ENCODE measurements at regions not wholly inside any gene's neighbourhood (a gene's known extent, or its start where the extent isn't known, plus 50 kb on each side); places are given as distances from the start of the nearest gene placed in this dataset.

DNA sequence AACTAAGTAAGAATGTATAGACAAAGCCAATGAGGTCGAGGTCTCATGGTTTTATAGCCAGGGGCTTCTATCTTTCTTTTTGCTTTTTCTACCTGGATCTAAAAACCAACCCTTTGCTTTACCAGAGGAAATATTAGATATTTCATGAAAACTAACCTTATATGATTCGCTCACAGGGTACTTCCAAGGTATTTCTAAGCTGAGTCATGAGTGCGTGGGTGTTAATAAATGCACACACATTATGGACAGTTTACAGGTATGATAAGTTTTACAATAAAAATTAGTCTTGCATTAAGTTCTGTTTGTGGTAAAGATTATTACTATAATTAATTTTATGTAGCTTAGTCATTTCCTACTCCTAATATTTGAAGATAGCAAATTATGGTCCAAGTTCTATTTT, 217.2 kb downstream of the CHRM3 start:
- DNase-seq: no peak

DNA sequence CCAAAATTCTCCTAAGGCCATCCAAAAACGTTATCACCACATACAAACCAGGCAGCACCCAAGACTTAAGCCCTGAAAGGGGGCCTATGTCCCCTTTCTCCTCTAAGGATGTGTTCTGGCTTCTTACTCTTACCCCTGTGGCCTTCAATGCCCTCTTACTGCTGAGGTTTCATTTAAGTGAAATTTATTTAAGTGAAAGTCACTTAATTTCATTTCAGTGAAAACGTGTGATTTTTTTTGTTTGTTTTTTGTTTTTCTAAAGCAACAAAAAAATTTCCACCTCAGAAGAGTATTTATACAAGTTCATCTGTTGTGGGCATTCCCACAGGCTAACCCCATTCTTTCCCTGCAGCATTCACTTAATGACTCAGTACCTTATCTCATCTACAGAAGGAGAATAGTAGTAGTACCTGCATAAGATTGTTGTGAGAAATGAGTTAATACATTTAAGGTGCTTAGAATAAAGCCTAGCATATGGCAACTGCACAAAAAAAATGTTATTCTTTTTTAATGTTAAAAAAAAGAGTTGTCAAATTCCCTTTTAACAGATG, 220.6 kb downstream of the CHRM3 start:
- no peak for DNase-seq

DNA sequence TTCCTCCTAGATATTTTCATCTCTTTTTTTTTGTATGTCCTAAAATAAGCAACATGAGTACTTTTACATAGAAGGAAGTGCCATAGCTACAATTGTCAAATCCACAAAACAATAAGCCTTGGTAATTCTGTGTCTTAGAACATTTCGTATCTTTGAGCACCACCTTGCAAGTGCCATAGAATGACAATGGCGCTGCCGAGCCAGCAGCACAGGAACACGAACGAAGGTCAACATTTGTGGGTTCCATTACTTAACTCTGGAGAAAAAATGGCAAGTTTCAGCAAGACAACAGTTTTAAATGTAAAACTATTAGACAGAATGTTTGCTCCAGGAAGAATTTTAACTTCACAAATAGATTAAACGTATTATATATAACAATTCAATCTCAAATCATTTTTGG, 222.1 kb downstream of the CHRM3 start:
- no peak for DNase-seq

DNA sequence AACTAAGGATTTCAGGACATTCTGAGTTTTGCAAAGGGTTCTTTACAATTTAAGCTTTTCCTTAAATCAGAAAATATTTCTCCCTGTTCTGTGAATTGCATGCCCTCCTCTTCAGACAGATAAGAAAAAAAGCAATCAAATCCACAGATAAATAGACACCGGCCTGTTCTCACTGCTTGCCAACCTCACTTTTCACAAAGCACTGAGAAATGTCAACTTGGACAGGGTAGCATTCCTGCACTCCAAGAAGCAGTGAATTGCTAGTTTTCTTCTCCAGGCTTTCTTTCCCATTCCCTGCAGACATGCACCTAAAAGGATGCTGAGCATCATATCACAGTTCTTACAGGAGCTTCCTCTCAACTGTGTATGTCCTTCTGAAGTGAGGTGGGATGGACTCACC, 226.0 kb downstream of the CHRM3 start:
- no peak for DNase-seq

DNA sequence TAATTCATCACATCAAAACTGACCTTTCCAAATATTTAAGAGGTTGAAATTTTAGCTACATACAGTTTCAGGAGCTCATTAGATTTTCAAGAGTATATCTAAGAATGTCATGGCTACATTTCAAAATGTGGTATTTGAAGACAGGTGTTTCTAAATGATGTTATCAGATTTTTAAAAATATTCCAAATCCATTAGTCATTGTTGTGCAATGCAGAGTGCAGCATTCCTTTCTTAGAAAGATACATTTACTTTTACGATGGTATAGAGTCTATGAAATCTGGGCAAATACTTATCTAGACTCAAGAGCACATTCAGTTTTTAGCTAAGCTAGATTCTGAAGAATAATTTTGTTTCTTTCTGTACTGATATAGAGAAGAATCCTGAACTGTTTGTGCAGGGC, 230.3 kb downstream of the CHRM3 start:
- DNase-seq: no peak

DNA sequence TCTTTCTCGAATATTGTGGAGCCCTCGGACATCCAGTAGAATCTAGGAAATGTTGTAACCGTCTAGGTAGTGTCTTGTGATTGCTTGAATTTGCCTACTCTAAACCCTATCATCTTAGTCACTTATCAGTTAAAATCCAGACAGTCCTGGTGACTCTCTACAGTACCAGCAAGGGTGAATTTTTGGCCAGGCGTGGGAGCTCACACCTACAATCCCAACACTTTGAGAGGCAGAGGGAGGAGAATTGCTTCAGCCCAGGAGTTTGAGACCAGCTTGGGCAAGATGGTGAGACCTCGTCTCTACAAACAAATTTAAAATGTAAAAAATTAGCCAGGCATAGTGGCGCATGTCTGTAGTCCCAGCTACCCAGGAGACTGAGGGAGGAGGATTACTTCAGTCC, 230.9 kb downstream of the CHRM3 start:
- no peak for DNase-seq

DNA sequence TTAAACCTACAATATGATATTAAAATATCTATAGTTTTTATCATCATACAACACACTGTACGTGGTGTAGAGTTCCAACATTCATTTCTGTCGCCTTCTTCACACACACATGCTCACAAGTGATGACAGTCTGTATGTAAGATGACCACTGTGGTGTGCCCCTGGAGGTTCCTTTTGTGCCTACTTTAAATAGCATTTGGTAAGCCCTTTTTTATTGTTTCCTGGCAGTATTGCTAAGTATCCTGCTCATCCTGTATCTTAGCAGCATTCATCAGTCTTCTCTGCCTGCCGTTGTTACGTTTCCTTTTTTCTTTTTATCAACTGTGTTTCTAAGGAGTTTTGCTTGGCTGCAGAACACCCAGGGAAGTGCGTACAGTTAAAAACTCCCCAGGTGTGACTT, 231.4 kb downstream of the CHRM3 start:
- DNase-seq: no peak

DNA sequence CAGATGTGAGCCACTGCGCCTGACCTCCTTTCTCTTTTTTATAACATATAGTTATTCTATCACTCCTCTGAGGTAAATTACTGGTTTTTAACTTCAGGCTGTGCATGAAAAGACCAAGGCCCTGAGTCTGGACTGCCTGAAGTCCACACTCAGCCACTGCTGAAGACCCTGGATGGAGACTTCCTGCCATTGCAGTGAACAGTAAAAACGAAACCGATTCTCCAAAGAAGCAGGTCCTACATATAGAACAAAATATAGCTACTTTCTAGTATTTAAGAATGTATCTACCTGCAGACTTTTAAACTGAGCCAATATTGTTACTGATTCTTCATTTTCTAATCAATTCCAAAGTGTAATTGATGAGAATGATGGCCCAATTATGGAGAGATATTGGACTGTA, 232.8 kb downstream of the CHRM3 start:
- no peak for DNase-seq

DNA sequence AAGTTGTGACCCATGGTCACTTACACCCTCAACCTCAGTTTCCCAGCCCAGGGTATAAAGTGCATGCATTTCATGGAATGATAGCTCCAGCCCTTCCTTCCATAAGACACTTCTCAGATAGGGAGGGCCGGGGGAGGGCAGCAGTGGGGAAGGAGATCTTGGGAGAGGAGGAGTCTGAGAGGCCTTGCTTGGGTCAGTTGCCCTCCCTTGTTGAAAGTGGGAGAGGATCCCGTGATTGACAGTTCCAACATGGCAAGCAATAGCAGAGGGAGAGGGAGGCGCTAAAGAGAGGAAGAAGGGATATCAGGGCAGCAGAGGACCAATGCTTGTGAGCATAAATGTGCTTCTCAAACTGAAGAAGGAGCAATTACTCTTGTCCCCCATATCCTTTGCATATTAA, 244.4 kb downstream of the CHRM3 start:
- DNase-seq: no peak

DNA sequence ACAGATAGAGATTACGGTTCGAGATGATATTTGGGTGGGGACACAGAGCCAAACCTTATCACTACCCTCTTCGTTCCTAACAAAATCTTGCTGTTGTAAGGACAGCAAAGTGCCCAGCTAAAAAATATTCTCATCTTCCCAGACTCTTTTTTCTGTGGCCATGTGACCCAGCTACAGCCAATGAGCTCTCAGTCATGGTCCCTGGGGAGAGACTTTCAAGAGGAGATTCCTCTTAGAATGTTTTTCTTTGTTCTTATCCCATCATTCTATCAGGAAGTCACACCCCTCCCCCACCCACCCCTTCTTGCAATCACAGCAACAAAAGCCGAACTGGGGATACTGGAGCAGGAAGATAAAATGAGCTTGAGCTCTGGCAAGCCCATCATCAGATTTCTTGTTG, 247.1 kb downstream of the CHRM3 start:
- DNase-seq: no peak

DNA sequence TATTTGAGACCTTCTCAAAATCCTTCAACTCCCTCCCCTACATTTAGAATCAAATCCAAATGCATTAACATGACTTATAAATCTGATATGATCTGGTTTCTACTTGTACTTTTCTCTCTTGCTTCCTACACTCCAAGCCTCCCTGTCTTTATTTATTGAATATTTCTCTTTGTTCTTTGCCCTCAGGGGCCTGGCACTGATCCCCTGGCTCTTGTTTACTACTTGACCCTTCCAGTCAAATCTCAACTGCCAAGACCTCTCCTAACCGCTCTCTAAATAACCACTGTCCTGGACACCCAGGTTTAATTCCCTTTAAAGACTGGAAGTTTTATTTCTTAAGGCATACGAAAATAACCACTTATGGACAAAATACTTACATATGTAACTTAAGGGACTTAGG, 248.9 kb downstream of the CHRM3 start:
- DNase-seq: no peak

DNA sequence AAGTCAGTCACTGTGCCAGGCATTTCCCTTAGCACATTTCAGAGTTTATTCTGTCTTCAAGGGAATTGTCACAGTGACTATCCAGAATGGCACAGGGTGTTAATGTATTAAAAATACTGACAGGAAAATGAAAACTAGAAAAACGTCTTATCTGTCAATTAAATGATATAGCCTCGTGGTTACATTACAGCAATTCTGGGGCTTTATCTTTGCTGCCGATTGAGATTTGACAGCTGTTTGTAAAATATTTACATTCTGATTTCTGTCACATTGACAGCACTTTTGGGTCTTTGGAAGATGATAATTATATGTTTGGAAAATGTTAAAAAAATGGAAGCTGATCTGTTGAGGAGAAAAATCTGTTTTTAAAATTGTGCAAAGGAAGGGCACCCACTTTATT, 250.0 kb downstream of the CHRM3 start:
- no peak for DNase-seq

DNA sequence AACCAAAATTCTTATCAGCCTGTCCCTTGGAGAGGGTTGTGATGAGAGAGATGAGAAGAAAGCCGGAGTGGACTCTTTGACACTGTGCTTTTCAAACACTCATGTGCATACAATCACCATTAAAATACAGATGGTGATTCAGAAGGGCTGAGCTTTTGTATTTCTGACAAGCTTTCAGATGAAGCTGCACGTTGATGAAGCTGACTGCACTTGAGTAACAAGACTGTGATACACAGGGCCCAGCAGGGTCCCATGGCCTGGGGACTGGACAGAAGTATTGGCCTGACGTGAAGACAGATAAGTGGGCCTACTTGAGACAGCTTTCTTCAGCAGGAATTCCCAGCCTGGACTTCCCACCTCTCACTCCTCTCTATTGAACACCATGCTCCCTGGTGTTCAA, 258.2 kb downstream of the CHRM3 start:
- DNase-seq: no peak

DNA sequence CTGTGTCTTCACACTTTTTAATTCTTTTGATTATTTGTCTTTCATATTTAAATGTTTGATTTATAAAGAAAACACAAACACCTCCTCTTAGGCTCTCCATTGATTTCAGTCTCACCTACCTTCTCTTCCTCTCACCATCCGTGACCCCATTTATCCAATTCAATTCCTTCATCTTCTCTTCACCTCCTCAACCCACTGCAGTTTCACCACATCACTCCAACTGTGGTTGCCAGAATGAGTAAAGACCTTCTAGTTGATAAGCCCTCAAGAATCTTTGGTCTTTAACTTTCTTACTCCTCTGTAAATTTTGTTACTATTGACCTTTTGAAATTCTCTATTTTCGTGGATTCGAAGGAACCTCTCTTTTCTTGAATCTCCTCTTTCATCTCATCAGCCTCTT, 260.7 kb downstream of the CHRM3 start:
- DNase-seq: no peak

DNA sequence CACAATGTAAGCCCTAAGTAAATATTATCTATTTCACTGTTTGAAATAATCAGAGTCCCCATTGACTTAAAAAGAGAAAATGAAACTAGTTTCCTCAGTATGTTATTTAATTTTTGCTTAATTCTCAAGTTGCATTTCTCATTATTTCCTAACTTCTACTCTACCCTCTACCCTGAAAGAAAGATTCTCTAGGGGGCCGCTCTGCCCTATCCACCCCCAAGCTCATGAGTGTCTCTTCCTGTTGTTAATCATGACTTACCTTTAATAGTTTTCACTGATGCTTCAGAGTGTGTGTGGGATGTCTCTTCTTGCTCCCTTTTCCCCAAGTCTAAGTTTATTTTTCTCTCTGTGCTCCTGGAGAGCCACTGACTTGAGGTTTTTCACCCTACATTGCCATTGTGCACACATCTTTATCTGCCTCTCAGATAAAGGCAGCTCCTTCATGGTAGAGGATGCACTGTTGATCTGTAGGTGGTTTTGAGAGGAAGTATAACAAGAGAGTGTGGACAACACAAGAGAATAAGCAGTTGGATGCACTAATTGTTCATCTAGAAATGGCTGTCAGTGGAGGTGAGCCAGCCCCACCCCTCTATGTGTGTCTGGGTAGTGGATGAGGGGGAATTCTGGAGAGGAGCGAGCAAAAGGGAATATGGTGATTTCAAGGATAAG, 261.7 kb downstream of the CHRM3 start:
- no peak for DNase-seq

DNA sequence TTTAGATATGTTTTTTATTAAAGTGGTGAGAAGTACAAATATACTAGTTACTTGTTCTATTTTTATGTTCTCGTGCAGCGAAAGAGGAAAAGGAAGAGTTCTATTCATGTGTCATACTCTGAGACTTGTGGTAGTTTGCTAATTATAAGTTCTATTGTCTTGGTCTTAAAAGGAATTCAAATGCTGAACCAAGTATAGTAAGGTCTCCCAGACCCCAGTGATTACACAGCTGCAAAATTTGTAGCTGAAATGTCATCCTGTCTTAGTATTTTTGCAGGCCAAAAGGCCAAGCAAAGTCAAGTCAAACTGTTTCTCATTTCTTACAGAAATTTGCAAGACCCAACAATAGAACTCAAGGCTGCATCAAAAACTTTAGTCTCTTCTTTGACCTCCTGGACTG, 268.7 kb downstream of the CHRM3 start:
- no peak for DNase-seq

DNA sequence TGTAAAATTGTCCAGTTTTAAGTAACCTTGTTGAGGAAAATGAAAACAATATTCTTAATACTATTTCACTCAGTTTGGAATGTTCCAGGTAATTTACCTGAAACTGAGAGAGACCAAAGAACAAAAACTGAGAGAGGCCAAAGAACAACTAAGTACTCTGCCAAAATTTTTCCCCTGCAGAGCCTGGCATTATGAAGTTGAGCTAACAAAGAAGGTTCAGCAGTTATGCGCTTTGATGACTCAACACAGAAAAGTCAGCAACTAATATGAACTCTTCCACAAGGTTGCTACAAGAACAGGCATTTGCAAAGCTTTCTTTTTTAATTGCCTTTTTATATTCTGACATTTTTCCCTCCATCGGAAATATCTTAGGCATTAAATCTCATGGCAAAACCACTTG, 270.9 kb downstream of the CHRM3 start:
- DNase-seq: no peak

DNA sequence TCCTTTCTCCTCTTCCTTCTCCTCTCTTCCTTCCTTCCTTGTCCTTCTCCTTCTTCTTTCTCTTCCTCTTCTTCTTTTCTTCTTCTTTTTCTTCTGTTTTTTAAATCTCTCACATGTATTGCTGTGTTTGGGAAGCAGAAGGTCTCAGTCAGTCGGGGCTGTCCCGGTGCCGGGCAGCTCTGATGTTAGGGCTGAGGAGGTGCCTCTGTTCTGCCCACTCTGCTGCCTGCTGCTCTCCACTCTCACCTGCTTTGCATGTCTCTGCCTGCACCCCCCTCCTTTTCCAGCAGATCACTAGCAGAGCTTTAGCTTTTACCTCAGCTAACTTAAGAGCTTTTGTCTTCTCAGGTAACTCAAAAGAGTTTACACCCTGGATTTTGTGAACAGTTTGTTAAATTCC, 276.6 kb downstream of the CHRM3 start:
- DNase-seq: peak; percentile 12

DNA sequence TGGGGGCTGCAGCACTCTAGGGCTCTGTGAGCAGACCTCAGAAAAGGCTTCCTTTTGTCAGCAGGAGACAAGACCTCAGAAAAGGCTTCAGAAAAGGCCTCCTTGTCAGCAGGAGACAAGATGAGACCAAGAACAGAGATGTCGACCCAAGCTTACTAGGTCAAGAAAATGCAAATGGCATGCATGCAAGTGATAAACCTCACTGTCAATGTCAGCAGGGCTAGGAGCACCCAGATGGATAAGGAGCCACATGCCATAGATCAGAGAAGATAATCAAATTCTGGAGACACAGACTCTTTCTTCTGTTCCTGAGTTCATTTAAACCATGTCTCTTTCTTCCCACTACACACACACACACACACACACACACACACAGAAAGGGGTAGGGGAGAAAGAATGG, 285.9 kb downstream of the CHRM3 start:
- DNase-seq: no peak

DNA sequence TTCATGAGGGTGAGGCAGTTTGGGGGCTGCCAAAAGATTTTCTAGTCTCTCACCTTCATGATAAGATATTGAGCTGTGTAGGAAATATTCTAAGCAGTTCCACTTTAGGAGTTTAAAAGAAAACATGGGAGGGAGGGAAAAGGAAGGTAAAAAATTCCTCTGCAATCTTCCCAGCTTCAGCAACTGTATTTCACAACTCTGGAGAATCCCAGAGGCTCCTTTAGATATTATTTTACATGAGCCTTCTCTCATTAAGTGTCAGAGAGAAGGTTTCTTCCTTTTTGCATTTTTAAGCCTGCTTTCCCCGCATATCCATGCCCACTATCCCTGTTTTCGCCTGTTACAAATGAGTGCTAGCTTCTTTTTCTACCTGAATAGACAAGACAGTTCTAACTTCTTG, 289.4 kb downstream of the CHRM3 start:
- no peak for DNase-seq

DNA sequence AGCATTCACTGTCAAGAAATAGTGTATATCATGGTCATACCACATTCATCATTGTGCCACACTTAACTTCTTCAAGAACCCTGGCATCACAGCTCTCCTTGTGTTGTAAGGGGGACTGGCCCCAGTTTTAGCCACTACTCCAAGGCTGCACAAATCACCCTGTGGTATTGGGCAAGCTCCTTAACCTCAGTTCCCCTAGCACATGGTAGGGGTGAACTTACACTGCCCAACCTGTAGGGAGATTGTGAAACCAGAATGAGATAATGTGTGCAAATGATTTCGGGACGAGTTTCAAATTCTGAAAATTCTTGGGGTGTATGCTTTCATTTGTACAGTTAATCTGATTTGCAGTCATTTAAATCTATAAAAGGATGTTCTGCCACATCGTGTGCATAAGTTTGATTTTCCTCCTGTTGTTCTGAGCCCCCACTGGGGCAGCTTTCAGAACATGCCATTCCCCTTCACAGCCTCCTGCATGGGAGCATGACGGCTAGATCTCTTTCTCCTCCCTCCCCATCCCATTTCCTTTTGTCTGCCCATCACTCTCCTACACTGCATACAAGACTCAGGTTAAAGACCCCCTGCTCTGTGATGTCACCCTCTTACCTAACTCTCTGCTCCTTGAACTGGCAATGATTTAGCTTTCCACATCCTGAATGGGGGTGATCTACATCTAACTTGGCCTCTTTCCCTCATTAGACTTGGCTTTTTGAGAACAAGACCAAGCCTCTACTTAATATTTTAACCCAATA, 290.3 kb downstream of the CHRM3 start:
- DNase-seq: no peak

DNA sequence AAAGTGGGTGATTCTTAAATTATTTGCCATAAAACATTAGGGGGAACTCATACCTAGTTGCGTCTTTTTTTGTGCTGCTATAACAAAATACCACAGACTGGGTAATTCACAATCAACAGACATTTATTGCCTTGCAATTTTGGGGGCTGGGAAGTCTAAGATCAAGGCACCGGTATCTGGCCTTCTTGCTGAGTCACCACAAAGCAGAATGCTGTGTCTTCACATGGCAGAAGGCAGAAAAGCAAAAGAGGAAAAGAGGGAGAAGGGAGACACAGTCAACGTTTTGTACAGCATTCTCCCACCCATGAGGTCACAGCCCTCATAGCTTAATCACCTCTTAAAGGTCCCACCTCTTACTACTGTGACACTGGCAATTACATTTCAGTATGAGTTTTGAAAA, 291.0 kb downstream of the CHRM3 start:
- no peak for DNase-seq

DNA sequence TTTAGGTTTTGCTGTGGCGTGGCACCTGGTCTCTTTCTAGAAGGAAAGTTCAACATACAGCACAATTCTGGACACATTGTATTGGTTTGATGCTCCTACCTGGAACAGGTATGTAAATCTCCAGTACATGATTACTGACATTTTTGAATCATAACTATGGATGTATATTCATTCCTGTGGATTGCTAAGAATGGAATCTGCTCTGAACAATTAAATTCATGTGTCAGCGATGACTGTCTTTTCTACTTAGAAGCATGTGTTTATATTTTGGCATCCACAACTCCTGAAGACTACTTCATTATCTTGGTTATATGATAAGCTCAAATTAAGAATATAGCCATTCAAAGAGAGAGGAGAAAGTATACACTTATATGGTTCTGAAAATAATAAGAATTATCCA, 291.8 kb downstream of the CHRM3 start:
- DNase-seq: no peak

DNA sequence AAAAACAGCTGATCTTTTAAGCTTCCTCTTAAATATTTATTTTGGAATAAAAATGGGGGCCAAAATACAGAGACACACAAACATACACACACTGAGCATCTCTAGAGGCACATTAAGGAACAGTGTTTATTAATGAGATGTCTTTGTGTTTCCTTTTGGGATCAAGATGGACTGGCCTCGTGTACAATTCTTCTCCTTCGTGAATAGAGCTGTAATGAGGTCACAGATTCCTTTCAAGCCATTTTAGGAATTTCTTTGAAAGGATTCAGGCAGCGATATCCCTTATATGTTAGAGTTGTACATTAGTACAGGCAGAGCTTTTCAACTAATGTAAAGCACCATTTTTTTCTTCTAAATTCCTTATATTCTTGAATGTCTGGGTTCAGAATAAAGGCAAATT, 295.7 kb downstream of the CHRM3 start:
- no peak for DNase-seq

DNA sequence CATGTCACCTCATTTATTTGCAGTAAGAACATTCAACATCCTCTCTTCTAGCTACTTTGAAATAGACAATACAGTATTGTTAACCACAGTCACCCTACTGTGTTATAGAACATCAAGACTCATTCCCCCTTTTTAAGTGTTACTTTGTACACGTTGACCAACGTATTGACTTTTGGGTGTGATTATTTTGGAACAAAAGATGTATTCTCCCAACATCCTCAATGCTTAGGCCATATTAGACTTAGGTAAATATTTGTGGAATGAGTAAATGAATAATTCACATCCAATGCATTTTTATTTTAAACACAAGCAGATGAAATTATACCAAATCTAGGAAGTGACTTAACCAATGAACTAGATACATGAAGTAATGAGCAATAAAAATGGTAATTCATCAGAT, 296.6 kb downstream of the CHRM3 start:
- DNase-seq: no peak
